CD14-positive monocyte (primary cell): ENCODE measurements at regions not wholly inside any gene's neighbourhood (a gene's known extent, or its start where the extent isn't known, plus 50 kb on each side); places are given as distances from the start of the nearest gene placed in this dataset.

Experiments used
- DNase-seq, 3 donors: peaks; one replicate each; pipeline ENCODE4 v3.0.0-alpha.2; 2011 to 2022
- H2AFZ ChIP-seq: 2 replicates; pipeline ENCODE4 v1.6.0; 2012; ENCODE audit warnings: mild to moderate bottlenecking, low read depth, low read length, inconsistent platforms; ENCODE audit not compliant: insufficient read depth, poor library complexity, severe bottlenecking
- H3K27ac ChIP-seq, 2 donors: 1 replicate in 1 of 2; 2 replicates in 1 of 2; pipeline ENCODE4 v1.5.1; 2012 to 2013; ENCODE audit warnings: low read length in 2 of 2, control low read depth in 1 of 2, inconsistent platforms in 1 of 2, low read depth in 1 of 2, mild to moderate bottlenecking in 1 of 2
- H3K27me3 ChIP-seq, 2 donors: one replicate each; pipeline versions ENCODE4 v1.6.0 to v1.6.1; 2011 to 2013; ENCODE audit warnings: low read length in 2 of 2; ENCODE audit not compliant: control insufficient read depth in 2 of 2, insufficient read depth in 2 of 2
- H3K36me3 ChIP-seq, 2 donors: replicated peaks in 1 of 2; 1 replicate in 1 of 2; 2 replicates in 1 of 2; pipeline versions ENCODE4 v1.5.1 to v1.6.1; 2012 to 2013; ENCODE audit warnings: low read length in 2 of 2, control low read depth in 1 of 2, inconsistent platforms in 1 of 2, mild to moderate bottlenecking in 1 of 2; ENCODE audit not compliant: insufficient read depth in 2 of 2, control insufficient read depth in 1 of 2
- H3K4me1 ChIP-seq, 2 donors: 1 replicate in 1 of 2; 2 replicates in 1 of 2; pipeline versions ENCODE4 v1.5.1 to v1.6.1; 2012 to 2013; ENCODE audit warnings: low read length in 2 of 2, control low read depth in 1 of 2, inconsistent platforms in 1 of 2, mild to moderate bottlenecking in 1 of 2, moderate library complexity in 1 of 2; ENCODE audit not compliant: insufficient read depth in 2 of 2, control insufficient read depth in 1 of 2
- H3K4me2 ChIP-seq: replicated peaks from 2 replicates; pipeline ENCODE3; 2012; ENCODE audit warnings: low read length, moderate library complexity, mild to moderate bottlenecking; ENCODE audit not compliant: poor library complexity, severe bottlenecking; ENCODE audit errors: extremely low read depth
- H3K4me3 ChIP-seq, 3 experiments: fragments of 200-600 bp in 1 of 3; sonication (generic) in 1 of 3; replicated peaks in 1 of 3; 1 replicate in 2 of 3; 2 replicates in 1 of 3; pipeline ENCODE4 v1.5.1; 2011 to 2013; ENCODE audit warnings: low read length in 3 of 3, mild to moderate bottlenecking in 3 of 3, control low read depth in 2 of 3, low read depth in 2 of 3, inconsistent platforms in 1 of 3, moderate library complexity in 1 of 3
- H3K79me2 ChIP-seq: 2 replicates; pipeline ENCODE4 v1.6.0; 2012; ENCODE audit warnings: mild to moderate bottlenecking, control low read depth, inconsistent platforms, low read length, moderate library complexity; ENCODE audit not compliant: insufficient read depth
- H3K9ac ChIP-seq: 2 replicates; pipeline ENCODE4 v1.6.0; 2017; ENCODE audit warnings: low read length, mild to moderate bottlenecking; ENCODE audit not compliant: insufficient read depth, poor library complexity, severe bottlenecking
- H3K9me3 ChIP-seq, 2 donors: replicated peaks in 1 of 2; 1 replicate in 1 of 2; 2 replicates in 1 of 2; pipeline versions ENCODE4 v1.5.1 to v1.6.1; 2012 to 2013; ENCODE audit warnings: low read length in 2 of 2, control low read depth in 1 of 2; ENCODE audit not compliant: control insufficient read depth in 1 of 2, insufficient read depth in 1 of 2
- H4K20me1 ChIP-seq: 2 replicates; pipeline ENCODE4 v1.6.0; 2012; ENCODE audit warnings: mild to moderate bottlenecking, low read length, control low read depth, moderate library complexity; ENCODE audit not compliant: insufficient read depth
- H3K27ac Mint-ChIP-seq, 7 donors: one replicate each; pipeline ENCODE4 v1.8.0; 2020; ENCODE audit warnings: mild to moderate bottlenecking in 7 of 7, mixed read lengths in 7 of 7, moderate library complexity in 6 of 7, inconsistent platforms in 2 of 7
- H3K27me3 Mint-ChIP-seq, 3 donors: one replicate each; pipeline ENCODE4 v1.8.0; 2021 to 2022; ENCODE audit warnings: low read depth in 3 of 3, mild to moderate bottlenecking in 3 of 3, mixed read lengths in 3 of 3, moderate library complexity in 3 of 3, inconsistent platforms in 1 of 3
- H3K36me3 Mint-ChIP-seq, 2 donors: one replicate each; pipeline ENCODE4 v1.8.0; 2020; ENCODE audit warnings: mixed read lengths in 2 of 2, inconsistent platforms in 1 of 2, mild to moderate bottlenecking in 1 of 2
- H3K4me1 Mint-ChIP-seq: one replicate; pipeline ENCODE4 v1.8.0; 2020; ENCODE audit warnings: mild to moderate bottlenecking, mixed read lengths
- H3K4me3 Mint-ChIP-seq, 2 donors: one replicate each; pipeline ENCODE4 v1.8.0; 2020; ENCODE audit warnings: mild to moderate bottlenecking in 2 of 2, mixed read lengths in 2 of 2, moderate library complexity in 1 of 2
- H3K9me3 Mint-ChIP-seq, 7 donors: one replicate each; pipeline ENCODE4 v1.8.0; 2020 to 2022; ENCODE audit warnings: mixed read lengths in 7 of 7, mild to moderate bottlenecking in 6 of 7, moderate library complexity in 6 of 7, inconsistent platforms in 2 of 7
- CTCF ChIP-seq: fragments of 200-600 bp; IDR thresholded peaks from one replicate; pipeline ENCODE4 v1.8.0; 2022; ENCODE audit warnings: antibody characterized with exemption, mild to moderate bottlenecking
- WGBS: methylation state at CpG from one replicate; pipeline ENCODE4 v1.1.5; 2013; ENCODE audit warnings: missing lambda C conversion rate; ENCODE audit not compliant: insufficient coverage; 5-methylcytosine and 5-hydroxymethylcytosine counted together
- intact Hi-C, 2 donors: fragments of 100-400 bp; cut with micrococcal nuclease; formaldehyde crosslinking; loops; one replicate each; pipeline versions ENCODE4 v1.15.0 to v1.15.1; 2023

- Mint-ChIP-seq H3K4me3 (no peak overlapping the region), H3K4me1 (peaks cover 12% of the 10 kb centered on the region), H3K27ac (no peak overlapping the region), H3K36me3 (no peaks in the 10 kb centered on the region), H3K27me3 (peaks cover 0 to 9% (median 2%) of the 10 kb centered on the region in 3 donors), H3K9me3 (peaks cover 0 to 5% (median 3%) of the 10 kb centered on the region in 7 donors)
- WGBS = no CpG with 5 or more reads among the region's 3 CpGs
- H3K9ac ChIP-seq = no peak overlapping the region
- H3K36me3 ChIP-seq = no peaks in the 10 kb centered on the region
- H3K4me2 ChIP-seq = no peak overlapping the region
- H3K4me1 ChIP-seq = peaks cover 0 to 5% of the 10 kb centered on the region in 2 donors
- no peak overlapping the region for H2AFZ ChIP-seq
- H3K9me3 ChIP-seq = no peaks in the 10 kb centered on the region
- H3K79me2 ChIP-seq = no peaks in the 10 kb centered on the region
- no peak for TF ChIP-seq CTCF
- no peak overlapping the region for H3K4me3 ChIP-seq
- intact Hi-C loops = no loop called here
- no peaks in the 10 kb centered on the region for H3K27me3 ChIP-seq
- H4K20me1 ChIP-seq = no peaks in the 10 kb centered on the region
- no peak for DNase-seq
- H3K27ac ChIP-seq = no peak overlapping the region
Observed at GRCh38 chr2:60627412-60627811, 74.0 kb upstream of the BCL11A start.

GRCh38 chr2:60628026-60628425, 74.6 kb upstream of the BCL11A start:
- Histone ChIP-seq H3K4me1 (peaks cover 0 to 5% of the 10 kb centered on the region in 2 donors), H4K20me1 (no peaks in the 10 kb centered on the region), H3K27me3 (no peaks in the 10 kb centered on the region), H3K27ac (no peak overlapping the region), H3K9ac (no peak overlapping the region), H2AFZ (no peak overlapping the region), H3K4me2 (no peak overlapping the region), H3K4me3 (no peak overlapping the region), H3K36me3 (no peaks in the 10 kb centered on the region), H3K79me2 (no peaks in the 10 kb centered on the region), H3K9me3 (no peaks in the 10 kb centered on the region)
- Mint-ChIP-seq H3K27ac (no peak overlapping the region), H3K4me3 (no peak overlapping the region), H3K36me3 (no peaks in the 10 kb centered on the region), H3K4me1 (peaks cover 12% of the 10 kb centered on the region), H3K27me3 (peaks cover 0 to 7% (median 2%) of the 10 kb centered on the region in 3 donors), H3K9me3 (peaks cover 0 to 5% (median 3%) of the 10 kb centered on the region in 7 donors)
- DNase-seq = no peak
- WGBS = 100% methylated on average over 2 of the region's 4 CpGs
- intact Hi-C loops = no loop called here
- no peak for TF ChIP-seq CTCF
